Activated CD4-positive, alpha-beta T cell treated with anti-CD3 and anti-CD28 coated beads, Interleukin-2, amount 10 ng/mL, durations not matched to agents 7 days and 5 days (primary cell): ENCODE measurements at regions not wholly inside any gene's neighbourhood (a gene's known extent, or its start where the extent isn't known, plus 50 kb on each side); places are given as distances from the start of the nearest gene placed in this dataset.

Experiments used
- CTCF ChIA-PET: fragments of 350-600 bp; sonication (Branson Sonifier 250); formaldehyde crosslinking; loops from one replicate; lab custom pipeline; 2021; ENCODE audit warnings: antibody characterized with exemption; lab: Charles Lee
- POLR2A ChIA-PET: fragments of 350-600 bp; sonication (Branson Sonifier 250); formaldehyde crosslinking; loops from one replicate; lab custom pipeline; 2021; ENCODE audit warnings: antibody characterized with exemption; lab: Charles Lee
- DNase-seq: peaks from one replicate; pipeline ENCODE4 v3.0.0-alpha.2; 2020
- H3K27ac Mint-ChIP-seq: one replicate; pipeline ENCODE4 v1.8.0; 2021; ENCODE audit warnings: mild to moderate bottlenecking, moderate library complexity, mixed read lengths
- H3K27me3 Mint-ChIP-seq: one replicate; pipeline ENCODE4 v1.8.0; 2021; ENCODE audit warnings: mixed read lengths
- H3K36me3 Mint-ChIP-seq: one replicate; pipeline ENCODE4 v1.8.0; 2021; ENCODE audit warnings: low read depth, mixed read lengths
- H3K4me1 Mint-ChIP-seq: one replicate; pipeline ENCODE4 v1.8.0; 2021; ENCODE audit warnings: mixed read lengths
- H3K4me3 Mint-ChIP-seq: one replicate; pipeline ENCODE4 v1.8.0; 2021; ENCODE audit warnings: mild to moderate bottlenecking, moderate library complexity, mixed read lengths
- H3K9me3 Mint-ChIP-seq: one replicate; pipeline ENCODE4 v1.8.0; 2021; ENCODE audit warnings: mixed read lengths

GRCh38 chr15:39269821-39270220 lies 311.1 kb upstream of the THBS1 start:
- Mint-ChIP-seq H3K4me1 (no peaks in the 10 kb centered on the region), H3K4me3 (no peak overlapping the region), H3K27ac (no peak overlapping the region), H3K36me3 (no peaks in the 10 kb centered on the region), H3K9me3 (no peaks in the 10 kb centered on the region), H3K27me3 (peaks cover 4% of the 10 kb centered on the region)
- CTCF ChIA-PET = no interaction called here
- no peak for DNase-seq
- POLR2A ChIA-PET = interaction anchor here (0.7 kb wide), 1 partner anchor 730 kb away, joined by 3 read pairs; no protein-coding TSS in a partner anchor

DNA sequence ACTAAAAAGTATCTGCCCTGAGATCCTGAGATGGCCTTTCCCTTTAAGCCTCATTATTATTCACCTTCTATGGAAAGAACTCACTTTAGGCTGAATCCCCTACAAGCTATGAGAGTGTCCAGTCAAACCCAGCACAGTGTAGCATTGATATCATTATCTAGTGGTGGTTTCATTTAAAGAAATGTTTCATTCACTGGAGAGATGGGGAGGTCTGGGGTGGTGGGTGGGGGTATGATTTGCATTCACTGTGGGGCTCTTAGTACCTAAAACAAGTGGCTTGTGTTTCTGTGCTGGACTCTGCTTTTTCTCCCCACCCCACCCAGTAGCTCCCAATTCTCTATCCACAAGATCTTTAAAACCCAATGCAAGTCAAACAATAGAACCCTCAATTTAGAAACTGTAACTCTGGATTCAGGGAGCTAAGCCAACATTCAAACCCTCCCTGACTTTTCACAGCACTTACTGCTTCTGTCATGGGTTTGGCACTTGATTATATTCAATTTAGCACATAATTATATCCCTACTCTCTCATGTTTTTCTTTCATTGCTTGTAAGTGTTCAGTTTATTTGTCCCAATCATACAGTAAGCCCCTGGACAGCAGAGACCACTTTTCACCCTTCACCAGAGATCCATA lies 310.5 kb upstream of the THBS1 start:
- H3K9me3 Mint-ChIP-seq = no peaks in the 10 kb centered on the region
- no peaks in the 10 kb centered on the region for H3K4me1 Mint-ChIP-seq
- H3K27me3 Mint-ChIP-seq = peaks cover 4% of the 10 kb centered on the region
- no peak overlapping the region for H3K4me3 Mint-ChIP-seq
- no peak overlapping the region for H3K27ac Mint-ChIP-seq
- CTCF ChIA-PET = no interaction called here
- no peak for DNase-seq
- POLR2A ChIA-PET = interaction anchor here (0.7 kb wide), 1 partner anchor 729 kb away, joined by 3 read pairs; no protein-coding TSS in a partner anchor
- H3K36me3 Mint-ChIP-seq = no peaks in the 10 kb centered on the region

- no peak for DNase-seq
- H3K27ac Mint-ChIP-seq = no peak overlapping the region
- H3K36me3 Mint-ChIP-seq = no peaks in the 10 kb centered on the region
- H3K9me3 Mint-ChIP-seq = no peaks in the 10 kb centered on the region
- no peaks in the 10 kb centered on the region for H3K4me1 Mint-ChIP-seq
- peaks cover 4% of the 10 kb centered on the region for H3K27me3 Mint-ChIP-seq
- CTCF ChIA-PET = no interaction called here
- H3K4me3 Mint-ChIP-seq = no peak overlapping the region
- POLR2A ChIA-PET = no interaction called here
Measured at GRCh38 chr15:39270934-39271333, 309.9 kb upstream of the THBS1 start.

GRCh38 chr15:39272901-39273300 lies 308.0 kb upstream of the THBS1 start:
- H3K27ac Mint-ChIP-seq = no peak overlapping the region
- H3K27me3 Mint-ChIP-seq = peaks cover 4% of the 10 kb centered on the region
- no peak overlapping the region for H3K4me3 Mint-ChIP-seq
- H3K36me3 Mint-ChIP-seq = no peaks in the 10 kb centered on the region
- H3K4me1 Mint-ChIP-seq = no peaks in the 10 kb centered on the region
- CTCF ChIA-PET = no interaction called here
- no peaks in the 10 kb centered on the region for H3K9me3 Mint-ChIP-seq
- POLR2A ChIA-PET = no interaction called here
- DNase-seq = no peak

DNA sequence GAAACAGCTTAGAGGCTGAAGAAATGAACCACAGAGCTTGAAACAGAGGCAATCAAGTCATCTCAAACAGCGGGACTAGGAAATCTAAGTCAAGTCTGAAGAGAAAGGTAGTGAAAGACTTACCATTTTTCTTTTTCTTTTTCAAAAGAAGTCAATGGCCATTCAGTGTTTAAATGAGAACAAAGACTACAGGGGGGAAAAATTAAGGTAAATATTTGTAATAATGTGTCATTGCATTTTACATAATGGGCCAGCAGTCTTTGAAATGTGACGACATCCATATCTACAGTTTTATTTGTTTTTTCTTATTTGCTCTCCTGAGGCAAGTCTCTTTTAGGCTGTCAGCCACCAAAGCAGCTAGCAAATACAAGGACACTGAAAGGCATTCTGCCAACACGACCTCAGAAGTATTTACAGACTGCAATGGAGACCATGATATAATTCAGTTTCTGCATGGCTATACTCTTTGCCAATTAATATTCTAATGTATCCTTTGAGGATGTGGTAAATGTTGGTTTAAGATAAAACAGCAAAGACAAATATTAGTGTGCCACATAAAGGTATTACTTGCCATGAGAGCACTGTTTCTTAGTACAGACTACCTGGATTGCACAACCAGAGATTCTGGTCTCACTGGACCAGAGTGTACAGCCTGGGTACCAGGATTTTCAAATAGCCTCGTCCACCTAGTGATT lies 307.0 kb upstream of the THBS1 start:
- POLR2A ChIA-PET = no interaction called here
- CTCF ChIA-PET = no interaction called here
- H3K9me3 Mint-ChIP-seq = no peaks in the 10 kb centered on the region
- no peaks in the 10 kb centered on the region for H3K4me1 Mint-ChIP-seq
- H3K36me3 Mint-ChIP-seq = no peaks in the 10 kb centered on the region
- no peak for DNase-seq
- H3K4me3 Mint-ChIP-seq = no peak overlapping the region
- H3K27ac Mint-ChIP-seq = no peak overlapping the region
- H3K27me3 Mint-ChIP-seq = peaks cover 4% of the 10 kb centered on the region

- ChIA-PET CTCF (no interaction called here), POLR2A (no interaction called here)
- Mint-ChIP-seq H3K9me3 (peaks cover 2% of the 10 kb centered on the region), H3K4me3 (no peak overlapping the region), H3K27me3 (peaks cover 4% of the 10 kb centered on the region), H3K4me1 (no peaks in the 10 kb centered on the region), H3K36me3 (no peaks in the 10 kb centered on the region), H3K27ac (no peak overlapping the region)
- DNase-seq = no peak
Measured at GRCh38 chr15:39275066-39275465, 305.8 kb upstream of the THBS1 start.

DNA sequence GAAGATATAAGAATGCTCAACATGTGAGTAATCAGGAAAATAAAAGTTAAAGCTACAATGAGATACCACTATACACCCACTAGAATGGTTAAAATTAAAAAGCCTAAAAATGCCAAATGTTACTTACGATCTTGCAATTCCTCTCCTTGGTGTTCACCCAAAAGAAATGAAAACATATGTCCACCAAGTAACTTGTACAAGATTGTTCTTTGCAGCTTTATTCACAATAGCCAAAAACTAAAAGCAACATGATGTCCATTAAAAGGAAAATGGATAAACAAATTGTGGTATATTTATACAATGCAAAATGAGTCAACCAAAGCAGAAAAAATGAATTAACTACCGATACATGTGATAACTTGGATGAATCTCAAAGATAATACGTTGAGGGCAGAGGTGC lies 301.6 kb upstream of the THBS1 start:
- ChIA-PET POLR2A (no interaction called here), CTCF (no interaction called here)

GRCh38 chr15:39281094-39281493 lies 299.8 kb upstream of the THBS1 start:
- Mint-ChIP-seq H3K36me3 (no peaks in the 10 kb centered on the region), H3K4me3 (no peak overlapping the region), H3K27me3 (peaks cover 19% of the 10 kb centered on the region), H3K9me3 (peaks cover 2% of the 10 kb centered on the region), H3K4me1 (no peaks in the 10 kb centered on the region), H3K27ac (no peak overlapping the region)
- DNase-seq = no peak
- CTCF ChIA-PET = no interaction called here
- POLR2A ChIA-PET = no interaction called here

More for the DNA sequence above, 301.6 kb upstream of the THBS1 start:
- Mint-ChIP-seq H3K27me3 (peaks cover 10% of the 10 kb centered on the region), H3K36me3 (no peaks in the 10 kb centered on the region), H3K9me3 (peaks cover 2% of the 10 kb centered on the region), H3K4me1 (no peaks in the 10 kb centered on the region), H3K27ac (no peak overlapping the region), H3K4me3 (no peak overlapping the region)
- DNase-seq = no peak

GRCh38 chr15:39282663-39283208 lies 298.1 kb upstream of the THBS1 start:
- Mint-ChIP-seq H3K9me3 (peaks cover 2% of the 10 kb centered on the region), H3K27me3 (peaks cover 32% of the 10 kb centered on the region), H3K36me3 (no peaks in the 10 kb centered on the region), H3K27ac (no peak overlapping the region), H3K4me1 (no peaks in the 10 kb centered on the region), H3K4me3 (no peak overlapping the region)
- ChIA-PET CTCF (no interaction called here), POLR2A (no interaction called here)
- no peak for DNase-seq

GRCh38 chr15:39283531-39283930 lies 297.3 kb upstream of the THBS1 start:
- no peak overlapping the region for H3K4me3 Mint-ChIP-seq
- CTCF ChIA-PET = no interaction called here
- POLR2A ChIA-PET = no interaction called here
- no peak overlapping the region for H3K27ac Mint-ChIP-seq
- H3K36me3 Mint-ChIP-seq = no peaks in the 10 kb centered on the region
- H3K9me3 Mint-ChIP-seq = peaks cover 2% of the 10 kb centered on the region
- peaks cover 36% of the 10 kb centered on the region for H3K27me3 Mint-ChIP-seq
- no peak for DNase-seq
- no peaks in the 10 kb centered on the region for H3K4me1 Mint-ChIP-seq

DNA sequence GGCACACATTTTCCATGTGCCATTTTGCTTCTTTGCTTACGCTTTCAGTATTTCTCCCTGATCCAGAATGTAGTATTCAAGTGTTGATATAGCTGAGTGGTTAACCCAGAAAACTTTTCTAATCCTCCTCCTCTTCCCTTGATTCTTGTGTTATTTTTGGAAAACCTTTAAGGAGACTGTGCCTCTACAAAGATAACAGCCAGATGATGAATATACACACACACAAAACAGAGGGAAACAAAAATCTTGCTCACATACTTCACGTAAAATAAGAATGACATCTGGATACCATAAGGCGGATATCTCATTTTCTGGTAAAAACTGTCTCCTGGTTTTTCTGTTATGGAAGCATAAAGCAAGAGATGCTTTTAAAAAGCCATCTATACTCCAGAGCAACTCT lies 295.8 kb upstream of the THBS1 start:
- ChIA-PET CTCF (no interaction called here), POLR2A (no interaction called here)
- H3K4me3 Mint-ChIP-seq = no peak overlapping the region
- H3K27ac Mint-ChIP-seq = no peak overlapping the region
- H3K27me3 Mint-ChIP-seq = peaks cover 33% of the 10 kb centered on the region
- no peak for DNase-seq
- H3K4me1 Mint-ChIP-seq = no peaks in the 10 kb centered on the region
- no peaks in the 10 kb centered on the region for H3K9me3 Mint-ChIP-seq
- H3K36me3 Mint-ChIP-seq = no peaks in the 10 kb centered on the region

GRCh38 chr15:39285663-39286062 lies 295.2 kb upstream of the THBS1 start:
- DNase-seq = no peak
- Mint-ChIP-seq H3K4me3 (no peak overlapping the region), H3K36me3 (no peaks in the 10 kb centered on the region), H3K27ac (no peak overlapping the region), H3K27me3 (peaks cover 33% of the 10 kb centered on the region), H3K4me1 (no peaks in the 10 kb centered on the region), H3K9me3 (no peaks in the 10 kb centered on the region)
- ChIA-PET CTCF (no interaction called here), POLR2A (no interaction called here)

- ChIA-PET POLR2A (no interaction called here), CTCF (no interaction called here)
- peaks cover 33% of the 10 kb centered on the region for H3K27me3 Mint-ChIP-seq
- H3K4me1 Mint-ChIP-seq = no peaks in the 10 kb centered on the region
- H3K27ac Mint-ChIP-seq = no peak overlapping the region
- H3K9me3 Mint-ChIP-seq = no peaks in the 10 kb centered on the region
- no peak for DNase-seq
- H3K4me3 Mint-ChIP-seq = no peak overlapping the region
- H3K36me3 Mint-ChIP-seq = no peaks in the 10 kb centered on the region
Measured at GRCh38 chr15:39286706-39287105, 294.2 kb upstream of the THBS1 start.
